ENCODE measurements at regions not wholly inside any gene's neighbourhood (a gene's known extent, or its start where the extent isn't known, plus 50 kb on each side); places are given as distances from the start of the nearest gene placed in this dataset.

DNA sequence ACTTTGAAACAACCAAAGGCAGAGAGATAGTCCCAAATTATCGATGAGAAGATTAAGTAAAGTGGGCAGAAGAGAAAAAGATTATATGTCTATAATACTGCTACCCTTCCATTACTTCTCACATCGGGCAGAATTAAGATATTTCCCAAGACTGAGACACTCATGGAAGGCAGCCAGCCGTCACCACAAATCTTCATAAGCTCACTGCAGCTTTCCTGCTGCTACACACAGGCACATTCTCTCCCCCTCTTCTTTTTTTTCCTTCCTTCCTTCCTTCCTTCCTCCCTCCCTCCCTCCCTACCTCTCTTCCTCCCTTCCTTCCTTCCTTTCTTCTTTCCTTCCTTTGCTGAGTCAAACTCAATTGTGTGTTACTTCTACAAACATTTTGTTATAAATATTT lies 58.7 kb upstream of the SPATA31C2 start:
- intact Hi-C loops (cut with DNase I), result no loop called here
- peak overlapping the region in 1 of 3 donors; percentile 23 for H3K9ac ChIP-seq (ENCODE audit: low read length in 3 of 3)
- peak in 2 of 5 donors; percentile 57 to 74 for DNase-seq

DNA sequence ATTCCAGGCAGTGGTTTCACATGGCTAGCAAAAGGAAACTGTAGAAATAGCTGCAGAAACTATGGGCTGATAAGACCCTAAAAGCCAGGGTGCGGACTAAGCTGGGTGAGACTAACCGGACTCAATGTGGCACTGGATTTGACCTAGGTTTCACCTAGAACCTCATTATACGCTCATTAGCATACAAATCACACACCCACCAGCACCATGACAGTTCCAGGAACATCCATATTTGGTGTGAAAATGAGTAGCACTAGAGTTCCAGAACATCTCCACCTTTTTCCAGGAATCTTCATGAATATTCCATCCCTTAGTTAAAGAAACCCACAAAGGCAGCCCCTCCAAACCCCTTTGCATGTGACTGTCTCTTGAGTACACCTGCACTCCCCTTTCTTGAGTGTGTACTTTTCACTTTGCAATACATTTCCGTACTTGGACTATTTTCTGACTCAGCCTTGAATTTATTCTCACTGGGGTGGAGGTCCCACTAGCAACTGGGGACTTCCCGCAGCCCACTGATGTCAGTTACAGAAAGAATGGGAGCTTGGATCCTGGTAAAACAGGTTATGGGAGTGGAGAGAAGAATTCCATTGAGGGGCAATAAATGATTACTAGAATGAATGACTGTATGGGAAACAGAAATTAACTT lies 58.0 kb upstream of the SPATA31C2 start:
- no peaks in the 10 kb centered on the region for H3K9me3 ChIP-seq (ENCODE audit: control insufficient read depth in 2 of 3, insufficient read depth in 1 of 3, low read length in 3 of 3)
- intact Hi-C loops (cut with DNase I), result no loop called here
- no peak for FAIRE-seq
- H3K4me1 ChIP-seq (ENCODE audit: control insufficient read depth in 2 of 3, insufficient read depth in 2 of 3, low read depth in 1 of 3, low read length in 3 of 3), result peaks cover 0 to 26% (median 10%) of the 10 kb centered on the region in 3 donors
- no peaks in the 10 kb centered on the region for H3K27me3 ChIP-seq (ENCODE audit: control insufficient read depth, insufficient read depth, low read length)
- no peak overlapping the region for H3K9ac ChIP-seq (ENCODE audit: low read length in 3 of 3)
- no peak overlapping the region for H3K4me3 ChIP-seq (ENCODE audit: low read length in 3 of 3)
- H3K27ac ChIP-seq (ENCODE audit: low read depth in 2 of 2, low read length in 2 of 2), result peak overlapping the region; percentile 57 to 64
- peak in 2 of 5 donors; percentile 81 to 82 for DNase-seq
- TF ChIP-seq, protein P1, sequence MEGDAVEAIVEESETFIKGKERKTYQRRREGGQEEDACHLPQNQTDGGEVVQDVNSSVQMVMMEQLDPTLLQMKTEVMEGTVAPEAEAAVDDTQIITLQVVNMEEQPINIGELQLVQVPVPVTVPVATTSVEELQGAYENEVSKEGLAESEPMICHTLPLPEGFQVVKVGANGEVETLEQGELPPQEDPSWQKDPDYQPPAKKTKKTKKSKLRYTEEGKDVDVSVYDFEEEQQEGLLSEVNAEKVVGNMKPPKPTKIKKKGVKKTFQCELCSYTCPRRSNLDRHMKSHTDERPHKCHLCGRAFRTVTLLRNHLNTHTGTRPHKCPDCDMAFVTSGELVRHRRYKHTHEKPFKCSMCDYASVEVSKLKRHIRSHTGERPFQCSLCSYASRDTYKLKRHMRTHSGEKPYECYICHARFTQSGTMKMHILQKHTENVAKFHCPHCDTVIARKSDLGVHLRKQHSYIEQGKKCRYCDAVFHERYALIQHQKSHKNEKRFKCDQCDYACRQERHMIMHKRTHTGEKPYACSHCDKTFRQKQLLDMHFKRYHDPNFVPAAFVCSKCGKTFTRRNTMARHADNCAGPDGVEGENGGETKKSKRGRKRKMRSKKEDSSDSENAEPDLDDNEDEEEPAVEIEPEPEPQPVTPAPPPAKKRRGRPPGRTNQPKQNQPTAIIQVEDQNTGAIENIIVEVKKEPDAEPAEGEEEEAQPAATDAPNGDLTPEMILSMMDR (IDR thresholded peaks at IDR 0.05; ENCODE audit: borderline replicate concordance, extremely low read depth, insufficient read depth), result no peak
- H3K36me3 ChIP-seq (ENCODE audit: control insufficient read depth in 2 of 3, insufficient read depth in 3 of 3, low read length in 3 of 3), result no peaks in the 10 kb centered on the region

More for the DNA sequence above, 58.7 kb upstream of the SPATA31C2 start:
- peaks cover 0 to 26% (median 10%) of the 10 kb centered on the region in 3 donors for H3K4me1 ChIP-seq (ENCODE audit: control insufficient read depth in 2 of 3, insufficient read depth in 2 of 3, low read depth in 1 of 3, low read length in 3 of 3)
- no peaks in the 10 kb centered on the region for H3K9me3 ChIP-seq (ENCODE audit: control insufficient read depth in 2 of 3, insufficient read depth in 1 of 3, low read length in 3 of 3)
- H3K36me3 ChIP-seq (ENCODE audit: control insufficient read depth in 2 of 3, insufficient read depth in 3 of 3, low read length in 3 of 3), result no peaks in the 10 kb centered on the region
- TF ChIP-seq, protein P1 (IDR thresholded peaks at IDR 0.05; ENCODE audit: borderline replicate concordance, extremely low read depth, insufficient read depth), result no peak
- no peaks in the 10 kb centered on the region for H3K27me3 ChIP-seq (ENCODE audit: control insufficient read depth, insufficient read depth, low read length)
- no peak for FAIRE-seq
- no peak overlapping the region for H3K4me3 ChIP-seq (ENCODE audit: low read length in 3 of 3)
- peak overlapping the region in 1 of 2 donors; percentile 41 for H3K27ac ChIP-seq (ENCODE audit: low read depth in 2 of 2, low read length in 2 of 2)

DNA sequence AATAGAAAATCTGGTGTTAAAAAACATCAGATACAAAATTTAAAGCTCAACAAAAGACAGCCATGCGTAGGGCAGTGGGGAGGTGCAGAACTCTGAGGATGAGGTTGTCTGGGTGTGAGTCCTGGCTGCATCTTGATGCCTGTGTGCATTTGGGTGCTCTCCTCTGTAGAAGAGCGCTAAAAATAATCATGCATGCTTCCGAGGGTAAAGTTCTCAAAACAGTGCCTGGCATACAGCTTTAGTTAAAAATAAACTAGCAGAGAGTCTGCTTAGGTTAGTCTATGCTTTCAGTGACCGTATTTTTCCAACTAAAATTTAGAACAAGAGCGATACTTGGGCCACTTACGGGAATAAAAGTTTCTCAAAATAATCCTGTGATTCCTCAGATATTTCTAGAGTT lies 55.5 kb upstream of the SPATA31C2 start:
- DNase-seq (no peak), FAIRE-seq (peak; percentile 68)
- no peaks in the 10 kb centered on the region for H3K9me3 ChIP-seq (ENCODE audit: control insufficient read depth in 2 of 3, insufficient read depth in 1 of 3, low read length in 3 of 3)
- H3K9ac ChIP-seq (ENCODE audit: low read length in 3 of 3), result no peak overlapping the region
- no peaks in the 10 kb centered on the region for H3K27me3 ChIP-seq (ENCODE audit: control insufficient read depth, insufficient read depth, low read length)
- peak overlapping the region; percentile 47 to 72 for H3K27ac ChIP-seq (ENCODE audit: low read depth in 2 of 2, low read length in 2 of 2)
- no peaks in the 10 kb centered on the region for H3K36me3 ChIP-seq (ENCODE audit: control insufficient read depth in 2 of 3, insufficient read depth in 3 of 3, low read length in 3 of 3)
- intact Hi-C loops (cut with DNase I), result no loop called here
- H3K4me1 ChIP-seq (ENCODE audit: control insufficient read depth in 2 of 3, insufficient read depth in 2 of 3, low read depth in 1 of 3, low read length in 3 of 3), result peaks cover 0 to 26% (median 10%) of the 10 kb centered on the region in 3 donors
- H3K4me3 ChIP-seq (ENCODE audit: low read length in 3 of 3), result peak overlapping the region in 1 of 3 donors; percentile 22
- TF ChIP-seq, protein P1 (IDR thresholded peaks at IDR 0.05; ENCODE audit: borderline replicate concordance, extremely low read depth, insufficient read depth), result no peak

Measured in kidney (tissue), 13 donors.